H1 (cell line): ENCODE measurements at regions not wholly inside any gene's neighbourhood (a gene's known extent, or its start where the extent isn't known, plus 50 kb on each side); places are given as distances from the start of the nearest gene placed in this dataset.

Source experiments
- PHF8 ChIP-seq: fragments of 200-600 bp; sonication (generic); conservative IDR thresholded peaks from 2 replicates; pipeline ENCODE4 v1.7.1; 2012; ENCODE audit warnings: low read depth, mild to moderate bottlenecking, inconsistent platforms, low read length, moderate library complexity
- SIN3A ChIP-seq, 2 experiments: IDR thresholded peaks in 1 of 2; conservative IDR thresholded peaks in 1 of 2; 2 replicates each; pipeline ENCODE4 v1.6.1; 2011 to 2012; ENCODE audit warnings: low read length in 2 of 2, improper control_type of control experiment in 1 of 2, low read depth in 1 of 2, mild to moderate bottlenecking in 1 of 2

DNA sequence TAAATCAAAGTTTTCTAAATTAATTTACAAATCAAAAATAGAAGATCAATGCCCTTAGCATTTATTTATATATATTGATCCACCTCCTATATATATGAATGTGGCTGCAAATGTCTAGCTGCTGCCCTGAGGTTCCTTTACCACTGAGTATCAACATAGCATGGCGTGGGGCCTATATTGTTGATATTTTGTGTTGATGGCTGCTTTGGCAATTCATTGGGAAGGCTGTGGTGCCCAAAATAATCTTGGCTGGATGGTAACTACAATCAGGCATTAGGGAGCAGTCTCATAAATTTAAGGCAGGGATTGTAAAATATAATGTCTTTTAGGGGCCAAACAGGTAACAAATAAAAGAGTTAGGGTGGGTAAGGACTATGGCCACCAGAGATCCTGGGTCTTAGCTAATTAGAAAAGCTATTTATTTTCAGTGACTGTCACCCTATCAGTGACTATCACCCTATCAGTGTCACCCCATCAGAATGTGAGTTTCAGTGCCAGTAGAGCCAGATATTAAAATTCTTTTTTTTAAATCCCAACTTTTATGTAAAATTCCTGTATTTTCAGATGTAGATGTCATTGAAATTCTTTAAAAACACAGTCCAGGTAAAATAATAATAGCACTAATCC, 190.7 kb upstream of the PCSK5 start (continued):
- TF ChIP-seq PHF8, result no peak
- no peak for TF ChIP-seq SIN3A (conservative IDR thresholded peaks at IDR 0.05 in 1 of 2, IDR thresholded peaks at IDR 0.05 in 1 of 2; ENCODE audit: low read depth in 1 of 2, low read length in 2 of 2)
